Osteocyte (in vitro differentiated cells): ENCODE measurements at regions not wholly inside any gene's neighbourhood (a gene's known extent, or its start where the extent isn't known, plus 50 kb on each side); places are given as distances from the start of the nearest gene placed in this dataset.

Experiments used
- DNase-seq: peaks from one replicate; pipeline ENCODE4 v3.0.0; 2021; ENCODE audit warnings: mixed read lengths; ENCODE audit not compliant: unreplicated experiment; ENCODE audit errors: extremely low spot score
- H3K27ac Mint-ChIP-seq: one replicate; pipeline ENCODE4 v1.8.0; 2021; ENCODE audit warnings: mild to moderate bottlenecking, mixed read lengths; ENCODE audit not compliant: unreplicated experiment
- H3K27me3 Mint-ChIP-seq: one replicate; pipeline ENCODE4 v1.8.0; 2021; ENCODE audit warnings: mixed read lengths; ENCODE audit not compliant: unreplicated experiment
- H3K36me3 Mint-ChIP-seq: one replicate; pipeline ENCODE4 v1.8.0; 2021; ENCODE audit warnings: mixed read lengths; ENCODE audit not compliant: unreplicated experiment
- H3K4me1 Mint-ChIP-seq: one replicate; pipeline ENCODE4 v1.8.0; 2021; ENCODE audit warnings: mixed read lengths; ENCODE audit not compliant: unreplicated experiment
- H3K4me3 Mint-ChIP-seq: one replicate; pipeline ENCODE4 v1.8.0; 2021; ENCODE audit warnings: mild to moderate bottlenecking, moderate library complexity, mixed read lengths; ENCODE audit not compliant: unreplicated experiment
- H3K9me3 Mint-ChIP-seq: one replicate; pipeline ENCODE4 v1.8.0; 2021; ENCODE audit warnings: mixed read lengths; ENCODE audit not compliant: unreplicated experiment
- TF ChIP-seq, protein P1 (sequence below): fragments of 200-600 bp; sonication (generic); IDR thresholded peaks from 2 replicates; pipeline ENCODE4 v1.5.0; 2021; ENCODE audit warnings: antibody characterized with exemption, mild to moderate bottlenecking, moderate library complexity

GRCh38 chr11:133776671-133777367 is 68.5 kb downstream of the SPATA19 start:
- Mint-ChIP-seq H3K27ac (no peak overlapping the region), H3K4me1 (no peaks in the 10 kb centered on the region), H3K9me3 (peaks cover 46% of the 10 kb centered on the region), H3K27me3 (no peaks in the 10 kb centered on the region), H3K36me3 (no peaks in the 10 kb centered on the region), H3K4me3 (no peak overlapping the region)
- TF ChIP-seq, protein P1, sequence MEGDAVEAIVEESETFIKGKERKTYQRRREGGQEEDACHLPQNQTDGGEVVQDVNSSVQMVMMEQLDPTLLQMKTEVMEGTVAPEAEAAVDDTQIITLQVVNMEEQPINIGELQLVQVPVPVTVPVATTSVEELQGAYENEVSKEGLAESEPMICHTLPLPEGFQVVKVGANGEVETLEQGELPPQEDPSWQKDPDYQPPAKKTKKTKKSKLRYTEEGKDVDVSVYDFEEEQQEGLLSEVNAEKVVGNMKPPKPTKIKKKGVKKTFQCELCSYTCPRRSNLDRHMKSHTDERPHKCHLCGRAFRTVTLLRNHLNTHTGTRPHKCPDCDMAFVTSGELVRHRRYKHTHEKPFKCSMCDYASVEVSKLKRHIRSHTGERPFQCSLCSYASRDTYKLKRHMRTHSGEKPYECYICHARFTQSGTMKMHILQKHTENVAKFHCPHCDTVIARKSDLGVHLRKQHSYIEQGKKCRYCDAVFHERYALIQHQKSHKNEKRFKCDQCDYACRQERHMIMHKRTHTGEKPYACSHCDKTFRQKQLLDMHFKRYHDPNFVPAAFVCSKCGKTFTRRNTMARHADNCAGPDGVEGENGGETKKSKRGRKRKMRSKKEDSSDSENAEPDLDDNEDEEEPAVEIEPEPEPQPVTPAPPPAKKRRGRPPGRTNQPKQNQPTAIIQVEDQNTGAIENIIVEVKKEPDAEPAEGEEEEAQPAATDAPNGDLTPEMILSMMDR = no peak
- no peak for DNase-seq

- Mint-ChIP-seq H3K4me3 (no peak overlapping the region), H3K27ac (no peak overlapping the region), H3K9me3 (peaks cover 26% of the 10 kb centered on the region), H3K4me1 (no peaks in the 10 kb centered on the region), H3K36me3 (no peaks in the 10 kb centered on the region), H3K27me3 (no peaks in the 10 kb centered on the region)
- no peak for DNase-seq
- TF ChIP-seq, protein P1 = no peak
Measured at GRCh38 chr11:133762538-133762937, 82.8 kb downstream of the SPATA19 start.

DNA sequence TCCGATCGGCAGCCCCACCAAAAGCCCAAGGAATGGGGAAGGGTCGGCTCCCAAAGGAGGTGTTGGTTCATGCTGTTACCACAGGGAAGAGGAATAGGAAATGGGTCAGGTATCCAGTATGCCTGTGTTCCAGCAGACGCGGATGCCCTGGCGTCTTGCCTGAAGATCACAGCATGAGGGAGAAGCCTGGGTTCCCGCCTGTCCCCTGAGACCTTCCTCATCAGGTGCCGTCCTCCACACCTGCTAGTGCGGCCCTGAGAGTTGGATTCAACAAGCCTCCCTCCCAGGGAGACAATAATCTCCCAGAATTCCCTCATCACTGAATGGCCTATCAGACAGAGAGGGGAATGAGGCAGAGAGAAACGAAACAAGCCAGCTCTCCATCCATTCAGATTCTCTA is 92.2 kb downstream of the SPATA19 start:
- Mint-ChIP-seq H3K36me3 (no peaks in the 10 kb centered on the region), H3K4me3 (no peak overlapping the region), H3K4me1 (no peaks in the 10 kb centered on the region), H3K9me3 (peaks cover 15% of the 10 kb centered on the region), H3K27ac (no peak overlapping the region), H3K27me3 (no peaks in the 10 kb centered on the region)
- DNase-seq = no peak
- TF ChIP-seq, protein P1 = no peak

DNA sequence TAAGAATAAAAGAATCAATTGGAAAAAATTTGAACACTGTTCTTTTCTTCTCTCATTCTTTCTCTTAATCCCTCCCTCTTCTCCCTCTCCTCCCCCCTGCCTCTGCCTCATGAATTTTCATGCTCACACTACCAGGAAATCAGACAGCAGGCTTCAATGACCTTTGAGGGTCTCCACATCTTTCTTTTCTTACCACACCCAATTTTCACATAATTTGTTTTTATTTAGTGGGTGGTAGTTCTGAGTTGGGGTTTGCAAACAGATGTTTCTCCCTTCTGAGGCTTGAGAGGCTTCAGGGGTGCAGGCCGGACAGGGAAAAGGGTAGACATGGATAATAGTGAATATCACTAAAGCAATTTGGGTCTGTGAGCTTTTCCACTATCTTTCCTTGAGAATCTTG is 95.5 kb downstream of the SPATA19 start:
- DNase-seq = no peak
- H3K27me3 Mint-ChIP-seq = no peaks in the 10 kb centered on the region
- peaks cover 8% of the 10 kb centered on the region for H3K9me3 Mint-ChIP-seq
- no peak overlapping the region for H3K27ac Mint-ChIP-seq
- no peaks in the 10 kb centered on the region for H3K4me1 Mint-ChIP-seq
- no peak overlapping the region for H3K4me3 Mint-ChIP-seq
- no peaks in the 10 kb centered on the region for H3K36me3 Mint-ChIP-seq
- TF ChIP-seq, protein P1 = no peak

GRCh38 chr11:133747409-133747808 is 97.9 kb downstream of the SPATA19 start:
- Mint-ChIP-seq H3K4me1 (no peaks in the 10 kb centered on the region), H3K27me3 (no peaks in the 10 kb centered on the region), H3K27ac (no peak overlapping the region), H3K4me3 (no peak overlapping the region), H3K9me3 (peaks cover 4% of the 10 kb centered on the region), H3K36me3 (no peaks in the 10 kb centered on the region)
- TF ChIP-seq, protein P1 = no peak
- DNase-seq = no peak
